Activated CD8-positive, alpha-beta memory T cell treated with anti-CD3 and anti-CD28 coated beads for 24 hours (primary cell): ENCODE measurements at regions not wholly inside any gene's neighbourhood (a gene's known extent, or its start where the extent isn't known, plus 50 kb on each side); places are given as distances from the start of the nearest gene placed in this dataset.
"Not testable (repeated sequence)": the region's sequence is repeated elsewhere in the genome, so short reads cannot be mapped to it uniquely, and the experiment has no call there.

Experiments used
- DNase-seq: peaks from one replicate; pipeline ENCODE4 v3.0.0-alpha.2; 2020

- DNase-seq: no peak
Measured at GRCh38 chr7:63106506-63107388, 891.9 kb upstream of the ZNF722 start.

GRCh38 chr7:63111511-63111910 lies 887.1 kb upstream of the ZNF722 start:
- DNase-seq: not testable (repeated sequence)

GRCh38 chr7:63112764-63113712 lies 885.6 kb upstream of the ZNF722 start:
- no peak for DNase-seq

- no peak for DNase-seq
Measured at GRCh38 chr7:63113713-63114285, 884.9 kb upstream of the ZNF722 start.

GRCh38 chr7:63114371-63114985 lies 884.2 kb upstream of the ZNF722 start:
- DNase-seq: no peak
